LNCAP (cell line): ENCODE measurements at regions not wholly inside any gene's neighbourhood (a gene's known extent, or its start where the extent isn't known, plus 50 kb on each side); places are given as distances from the start of the nearest gene placed in this dataset.

Source experiments
- CTCF ChIP-seq: fragments of 450-650 bp; IDR thresholded peaks from 2 replicates; pipeline ENCODE4 v1.5.1; 2017; ENCODE audit warnings: mild to moderate bottlenecking

GRCh38 chr11:122556605-122557004 lies 98.9 kb upstream of the UBASH3B start:
- no peak for TF ChIP-seq CTCF

- no peak for TF ChIP-seq CTCF
Observed at GRCh38 chr11:122538060-122538459, 117.5 kb upstream of the UBASH3B start.

GRCh38 chr11:122524898-122525297 lies 130.6 kb upstream of the UBASH3B start:
- no peak for TF ChIP-seq CTCF

GRCh38 chr11:122523846-122524805 lies 131.4 kb upstream of the UBASH3B start:
- no peak for TF ChIP-seq CTCF

- no peak for TF ChIP-seq CTCF
Observed at GRCh38 chr11:122521626-122522025, 133.9 kb upstream of the UBASH3B start.

GRCh38 chr11:122517403-122518379 lies 137.8 kb upstream of the UBASH3B start:
- no peak for TF ChIP-seq CTCF

GRCh38 chr11:122516686-122517085 lies 138.8 kb upstream of the UBASH3B start:
- TF ChIP-seq CTCF = no peak
